HEK293 (cell line): ENCODE measurements at regions not wholly inside any gene's neighbourhood (a gene's known extent, or its start where the extent isn't known, plus 50 kb on each side); places are given as distances from the start of the nearest gene placed in this dataset.

Experiments used
- CTCF ChIA-PET: fragments of 350-600 bp; formaldehyde crosslinking; extraction: SDS; loops from one replicate; lab custom pipeline; 2021; ENCODE audit warnings: antibody characterized with exemption; lab: Yijun Ruan, JAX
- POLR2A ChIA-PET: fragments of 300-600 bp; formaldehyde crosslinking; extraction: SDS; loops from one replicate; lab custom pipeline; 2020; ENCODE audit warnings: antibody characterized with exemption, inconsistent platforms; lab: Yijun Ruan, JAX
- H3K27ac ChIP-seq: fragments of 200-500 bp; sonication (Bioruptor generic); 2 replicates; pipeline ENCODE4 v1.5.1; 2014; ENCODE audit warnings: low read depth, low read length, control low read depth, inconsistent platforms; ENCODE audit errors: extremely low read depth
- H3K36me3 ChIP-seq, 2 experiments: fragments of 200-500 bp in 1 of 2; sonication (Bioruptor generic) in 1 of 2; 1 replicate in 1 of 2; 2 replicates in 1 of 2; pipeline ENCODE4 v1.5.1; 2014 to 2017; ENCODE audit warnings: inconsistent platforms in 2 of 2, low read length in 2 of 2; ENCODE audit not compliant: control insufficient read depth in 2 of 2, insufficient read depth in 1 of 2
- H3K4me1 ChIP-seq: fragments of 200-500 bp; sonication (Bioruptor generic); 2 replicates; pipeline ENCODE4 v1.5.1; 2014; ENCODE audit warnings: mild to moderate bottlenecking, low read length, inconsistent platforms; ENCODE audit not compliant: control insufficient read depth, insufficient read depth
- H3K4me3 ChIP-seq: 2 replicates; pipeline ENCODE4 v1.5.1; 2011; ENCODE audit warnings: low read depth, mild to moderate bottlenecking, control low read depth, low read length, moderate library complexity
- H3K9me3 ChIP-seq: fragments of 200-500 bp; sonication (Bioruptor generic); 2 replicates; pipeline ENCODE4 v1.5.1; 2014; ENCODE audit warnings: low read depth, low read length, inconsistent platforms; ENCODE audit not compliant: control insufficient read depth, insufficient read depth
- EGR2 ChIP-seq: fragments of 450-650 bp; formaldehyde crosslinking; IDR thresholded peaks from 2 replicates; pipeline ENCODE4 v1.5.1; 2016; ENCODE audit warnings: low read depth, missing biosample characterization, missing genetic modification characterization
- GLI4 ChIP-seq: fragments of 450-650 bp; formaldehyde crosslinking; IDR thresholded peaks from 2 replicates; pipeline ENCODE4 v1.5.1; 2016; ENCODE audit warnings: missing biosample characterization, missing genetic modification characterization
- MEIS1 ChIP-seq: sonication (generic); formaldehyde crosslinking; IDR thresholded peaks from 2 replicates; pipeline ENCODE4 v1.8.1; 2022; ENCODE audit warnings: missing genetic modification reagents, mild to moderate bottlenecking, borderline replicate concordance
- PRDM4 ChIP-seq: fragments of 450-650 bp; formaldehyde crosslinking; IDR thresholded peaks from 2 replicates; pipeline ENCODE4 v1.5.1; 2017; ENCODE audit warnings: missing biosample characterization, missing genetic modification characterization
- SETDB1 ChIP-seq: IDR thresholded peaks from one replicate; pipeline ENCODE4 v1.6.1; 2017; ENCODE audit warnings: mild to moderate bottlenecking, low read length, moderate library complexity, mixed read lengths; ENCODE audit not compliant: insufficient read length
- SP3 ChIP-seq: fragments of 450-650 bp; formaldehyde crosslinking; IDR thresholded peaks from 2 replicates; pipeline ENCODE4 v1.5.1; 2016; ENCODE audit warnings: missing biosample characterization, missing genetic modification characterization
- TRIM28 ChIP-seq: IDR thresholded peaks from 2 replicates; pipeline ENCODE4 v1.6.1; 2011; ENCODE audit warnings: low read length, control low read depth, borderline replicate concordance
- YY1 ChIP-seq: fragments of 450-650 bp; formaldehyde crosslinking; IDR thresholded peaks from 2 replicates; pipeline ENCODE4 v1.5.1; 2018; ENCODE audit warnings: missing biosample characterization, missing genetic modification characterization
- ZBTB1 ChIP-seq: fragments of 450-650 bp; formaldehyde crosslinking; IDR thresholded peaks from 2 replicates; pipeline ENCODE4 v1.5.1; 2016; ENCODE audit warnings: missing biosample characterization, missing genetic modification characterization
- ZBTB11 ChIP-seq: fragments of 450-650 bp; formaldehyde crosslinking; conservative IDR thresholded peaks from 2 replicates; pipeline ENCODE4 v1.5.1; 2016; ENCODE audit warnings: low read depth, missing biosample characterization, missing genetic modification characterization
- ZBTB21 ChIP-seq: fragments of 450-650 bp; formaldehyde crosslinking; IDR thresholded peaks from 2 replicates; pipeline ENCODE4 v1.5.1; 2017; ENCODE audit warnings: missing biosample characterization, missing genetic modification characterization
- ZEB2 ChIP-seq: fragments of 450-650 bp; formaldehyde crosslinking; IDR thresholded peaks from 2 replicates; pipeline ENCODE4 v1.5.1; 2016; ENCODE audit warnings: missing biosample characterization, missing genetic modification characterization
- ZFP3 ChIP-seq: fragments of 450-650 bp; formaldehyde crosslinking; IDR thresholded peaks from 2 replicates; pipeline ENCODE4 v1.5.1; 2016; ENCODE audit warnings: low read depth, missing biosample characterization, missing genetic modification characterization
- ZNF239 ChIP-seq: fragments of 450-650 bp; formaldehyde crosslinking; IDR thresholded peaks from 2 replicates; pipeline ENCODE4 v1.5.1; 2016; ENCODE audit warnings: missing biosample characterization, missing genetic modification characterization
- ZNF266 ChIP-seq: fragments of 450-650 bp; formaldehyde crosslinking; IDR thresholded peaks from 2 replicates; pipeline ENCODE4 v1.5.1; 2016; ENCODE audit warnings: missing biosample characterization, missing genetic modification characterization, low read depth
- ZNF280C ChIP-seq: fragments of 450-650 bp; formaldehyde crosslinking; IDR thresholded peaks from 2 replicates; pipeline ENCODE4 v1.5.1; 2016; ENCODE audit warnings: missing biosample characterization, missing genetic modification characterization
- ZNF302 ChIP-seq: fragments of 450-650 bp; formaldehyde crosslinking; IDR thresholded peaks from 2 replicates; pipeline ENCODE4 v1.5.1; 2016; ENCODE audit warnings: missing biosample characterization, missing genetic modification characterization, low read depth
- ZNF354C ChIP-seq: fragments of 450-650 bp; formaldehyde crosslinking; IDR thresholded peaks from 2 replicates; pipeline ENCODE4 v1.5.1; 2016; ENCODE audit warnings: missing biosample characterization, missing genetic modification characterization, low read depth, borderline replicate concordance
- ZNF404 ChIP-seq: fragments of 450-650 bp; formaldehyde crosslinking; IDR thresholded peaks from 2 replicates; pipeline ENCODE4 v1.5.1; 2017; ENCODE audit warnings: missing biosample characterization, missing genetic modification characterization
- ZNF544 ChIP-seq: fragments of 450-650 bp; formaldehyde crosslinking; IDR thresholded peaks from 2 replicates; pipeline ENCODE4 v1.5.0; 2017; ENCODE audit warnings: missing biosample characterization, missing genetic modification characterization
- ZNF561 ChIP-seq: fragments of 450-650 bp; IDR thresholded peaks from 2 replicates; pipeline ENCODE4 v1.5.1; 2018; ENCODE audit warnings: missing biosample characterization, missing genetic modification characterization, borderline replicate concordance
- ZNF585B ChIP-seq: fragments of 450-650 bp; formaldehyde crosslinking; IDR thresholded peaks from 2 replicates; pipeline ENCODE4 v1.5.1; 2016; ENCODE audit warnings: missing biosample characterization, missing genetic modification characterization
- ZNF610 ChIP-seq: fragments of 450-650 bp; formaldehyde crosslinking; IDR thresholded peaks from 2 replicates; pipeline ENCODE4 v1.5.1; 2016; ENCODE audit warnings: missing biosample characterization, missing genetic modification characterization, borderline replicate concordance
- ZSCAN4 ChIP-seq: fragments of 450-650 bp; formaldehyde crosslinking; IDR thresholded peaks from 2 replicates; pipeline ENCODE4 v1.5.1; 2017; ENCODE audit warnings: missing biosample characterization, missing genetic modification characterization

GRCh38 chr6:140226637-140227036 is 852.2 kb upstream of the CITED2 start (continued):
- TF ChIP-seq ZNF610 (tag by site-specific recombination): no peak
- no peak for TF ChIP-seq ZNF404 (tag by site-specific recombination)
- no peak for TF ChIP-seq ZNF239 (tag by site-specific recombination)
- no peak for TF ChIP-seq ZFP3

GRCh38 chr6:140225701-140226436 is 851.4 kb upstream of the CITED2 start:
- Histone ChIP-seq H3K4me3 (no peak overlapping the region), H3K4me1 (no peaks in the 10 kb centered on the region), H3K36me3 (no peaks in the 10 kb centered on the region), H3K27ac (no peak overlapping the region), H3K9me3 (no peaks in the 10 kb centered on the region)
- ChIA-PET POLR2A (no interaction called here), CTCF (no interaction called here)
- no peak for TF ChIP-seq ZNF266
- no peak for TF ChIP-seq ZNF585B (tag by site-specific recombination)
- TF ChIP-seq ZNF561 (tag by site-specific recombination): no peak
- no peak for TF ChIP-seq ZNF354C (tag by site-specific recombination)
- no peak for TF ChIP-seq GLI4 (tag by site-specific recombination)
- TF ChIP-seq ZBTB21 (tag by site-specific recombination): no peak
- TF ChIP-seq ZEB2 (tag by site-specific recombination): no peak
- no peak for TF ChIP-seq ZNF280C (tag by site-specific recombination)
- no peak for TF ChIP-seq ZSCAN4 (tag by site-specific recombination)
- TF ChIP-seq ZNF302 (tag by site-specific recombination): no peak
- TF ChIP-seq ZNF544 (tag by site-specific recombination): no peak
- TF ChIP-seq MEIS1 (CRISPR knock-in tag): no peak
- no peak for TF ChIP-seq ZBTB1 (tag by site-specific recombination)
- TF ChIP-seq YY1: no peak

- CTCF ChIA-PET: no interaction called here
- H3K4me1 ChIP-seq: no peaks in the 10 kb centered on the region
- POLR2A ChIA-PET: no interaction called here
- no peak overlapping the region for H3K4me3 ChIP-seq
- H3K27ac ChIP-seq: no peak overlapping the region
- TF ChIP-seq EGR2 (tag by site-specific recombination) (no peak), MEIS1 (CRISPR knock-in tag) (no peak), SP3 (no peak), TRIM28 (peak; percentile 84), ZBTB11 (tag by site-specific recombination) (no peak), PRDM4 (no peak), SETDB1 (peak; percentile 98)
- TF ChIP-seq, all 188 proteins: peak for 2
- Histone ChIP-seq H3K9me3 (no peaks in the 10 kb centered on the region), H3K36me3 (no peaks in the 10 kb centered on the region)
Observed at GRCh38 chr6:140217283-140217682, 842.8 kb upstream of the CITED2 start.
